HUES48 (cell line): ENCODE measurements at regions not wholly inside any gene's neighbourhood (a gene's known extent, or its start where the extent isn't known, plus 50 kb on each side); places are given as distances from the start of the nearest gene placed in this dataset.

Experiments used
- H3K27ac ChIP-seq: one replicate; pipeline ENCODE4 v1.7.0; 2013; ENCODE audit warnings: low read depth, low read length, inconsistent platforms
- H3K27me3 ChIP-seq: 2 replicates; pipeline ENCODE4 v1.6.1; 2013; ENCODE audit warnings: mild to moderate bottlenecking, low read length; ENCODE audit not compliant: control insufficient read depth, insufficient read depth
- H3K36me3 ChIP-seq: 2 replicates; pipeline ENCODE4 v1.6.1; 2013; ENCODE audit warnings: low read length; ENCODE audit not compliant: control insufficient read depth, insufficient read depth
- H3K4me1 ChIP-seq: 2 replicates; pipeline ENCODE4 v1.6.1; 2013; ENCODE audit warnings: mild to moderate bottlenecking, low read length; ENCODE audit not compliant: control insufficient read depth, insufficient read depth
- H3K4me3 ChIP-seq: 2 replicates; pipeline ENCODE4 v1.5.1; 2013; ENCODE audit warnings: mild to moderate bottlenecking, low read depth, low read length
- H3K9ac ChIP-seq: 2 replicates; pipeline ENCODE4 v1.6.1; 2013; ENCODE audit warnings: mild to moderate bottlenecking, low read depth, low read length, moderate library complexity
- H3K9me3 ChIP-seq: 2 replicates; pipeline ENCODE4 v1.6.1; 2013; ENCODE audit warnings: low read length; ENCODE audit not compliant: control insufficient read depth, insufficient read depth

DNA sequence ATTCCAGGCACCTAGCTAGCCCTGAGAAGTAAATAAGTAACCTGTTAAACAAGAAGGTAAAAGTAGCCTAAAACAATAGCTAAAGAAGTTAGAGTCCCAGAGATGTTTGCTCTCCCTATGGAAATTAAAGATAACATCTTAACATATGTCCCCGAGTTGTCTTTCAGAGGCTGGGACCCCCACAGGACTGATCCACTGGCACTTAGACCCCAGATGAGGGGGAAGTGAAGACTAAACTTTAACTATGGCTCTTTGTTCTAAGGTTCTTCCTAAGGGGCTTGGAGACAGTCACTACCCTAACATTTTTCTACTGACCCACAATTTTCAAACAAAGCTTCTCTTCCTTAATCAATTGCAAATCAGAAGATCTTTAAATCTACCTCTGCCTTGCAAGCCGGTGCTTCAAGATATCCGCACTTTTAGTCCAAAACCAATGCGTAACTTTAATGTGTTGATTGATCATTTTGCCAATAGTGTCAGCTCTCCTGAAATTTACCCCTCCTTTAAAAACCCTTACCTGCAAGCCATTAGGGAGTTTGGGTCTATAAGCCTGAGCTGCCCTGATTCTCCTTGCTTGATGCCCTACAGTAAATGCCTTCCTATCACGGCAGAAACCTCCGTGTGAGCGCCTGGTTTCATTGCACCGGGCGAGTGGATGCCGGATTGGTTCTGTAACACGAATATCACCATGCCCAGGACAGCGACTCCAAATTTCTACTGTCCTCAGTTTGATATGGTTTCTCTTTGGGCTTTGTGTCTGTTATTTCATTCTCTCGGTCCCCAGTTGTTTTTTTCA is 404.4 kb downstream of the SIPA1L2 start:
- Histone ChIP-seq H3K4me1 (peaks cover 37% of the 10 kb centered on the region), H3K27me3 (peaks cover 78% of the 10 kb centered on the region), H3K9me3 (no peaks in the 10 kb centered on the region), H3K4me3 (peak overlapping the region; percentile 26; the same call in 1 of the 2 replicates), H3K9ac (no peak overlapping the region), H3K27ac (peak overlapping the region; percentile 73), H3K36me3 (no peaks in the 10 kb centered on the region)

DNA sequence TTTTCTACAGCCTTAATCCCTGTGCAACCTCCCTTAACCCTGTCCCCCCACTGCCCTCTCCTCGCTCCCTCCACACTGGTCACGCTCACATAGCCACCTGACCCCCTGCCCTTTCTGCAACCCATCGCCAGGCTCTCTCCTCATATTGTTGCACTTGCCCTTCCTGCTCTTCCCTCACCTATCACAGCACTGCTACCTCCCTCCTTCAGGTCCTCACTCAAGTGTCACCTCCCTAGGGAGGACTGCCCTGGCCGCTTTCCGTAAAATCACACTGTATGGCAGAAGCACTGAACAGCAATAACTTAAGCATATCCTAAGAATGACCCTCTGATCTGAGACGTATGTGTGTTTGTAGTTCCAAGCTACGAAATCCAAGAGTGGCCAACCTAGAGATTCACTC is 406.0 kb downstream of the SIPA1L2 start:
- no peak overlapping the region for H3K9ac ChIP-seq
- H3K36me3 ChIP-seq = no peaks in the 10 kb centered on the region
- no peaks in the 10 kb centered on the region for H3K9me3 ChIP-seq
- H3K4me3 ChIP-seq = no peak overlapping the region
- H3K4me1 ChIP-seq = peaks cover 37% of the 10 kb centered on the region
- H3K27me3 ChIP-seq = peaks cover 93% of the 10 kb centered on the region
- H3K27ac ChIP-seq = no peak overlapping the region

DNA sequence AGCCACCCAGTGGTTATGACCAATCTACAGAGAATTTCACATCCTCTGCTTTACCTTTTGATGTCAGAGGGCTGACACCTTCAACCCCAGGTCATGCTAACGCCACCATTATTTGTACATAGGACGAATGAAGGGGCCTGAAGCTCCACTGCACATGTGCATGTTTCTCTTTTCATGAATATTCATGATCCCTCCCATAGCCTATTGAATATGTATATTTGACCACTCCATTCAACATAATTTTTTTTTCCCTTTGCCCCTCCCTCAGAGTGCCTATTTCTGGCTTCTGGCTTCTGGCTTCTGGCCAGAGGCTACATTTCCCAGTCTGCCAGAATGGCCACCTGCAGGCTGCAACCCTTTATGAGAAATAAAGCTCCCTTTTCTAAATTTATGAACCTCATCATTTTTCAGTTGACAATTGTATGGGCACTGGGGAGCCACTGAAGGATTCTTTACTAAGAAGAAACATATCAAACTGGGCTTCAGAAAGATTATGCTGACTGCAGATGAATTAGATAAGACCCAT is 406.7 kb downstream of the SIPA1L2 start:
- no peak overlapping the region for H3K27ac ChIP-seq
- H3K4me3 ChIP-seq = no peak overlapping the region
- no peaks in the 10 kb centered on the region for H3K9me3 ChIP-seq
- peaks cover 37% of the 10 kb centered on the region for H3K4me1 ChIP-seq
- no peak overlapping the region for H3K9ac ChIP-seq
- H3K27me3 ChIP-seq = peaks cover 93% of the 10 kb centered on the region
- no peaks in the 10 kb centered on the region for H3K36me3 ChIP-seq

DNA sequence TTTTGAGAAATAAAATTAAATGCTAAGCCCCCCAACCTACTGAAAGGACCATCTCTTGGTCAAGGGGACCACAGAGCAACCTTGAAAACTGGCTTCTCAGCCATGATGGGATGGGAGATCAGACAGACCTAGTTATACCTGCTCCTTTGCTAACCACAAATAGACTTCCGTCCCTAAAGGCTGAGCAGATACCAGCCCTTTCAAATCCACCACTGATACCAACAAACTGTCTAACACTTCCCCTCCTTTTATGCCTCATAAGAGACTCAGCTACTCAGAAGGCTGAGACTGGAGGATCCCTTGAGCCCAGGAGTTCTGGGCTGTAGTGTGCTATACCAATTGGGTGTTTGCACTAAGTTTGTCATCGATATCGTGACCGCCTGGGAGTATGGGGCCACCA is 407.3 kb downstream of the SIPA1L2 start:
- no peaks in the 10 kb centered on the region for H3K9me3 ChIP-seq
- no peak overlapping the region for H3K4me3 ChIP-seq
- no peaks in the 10 kb centered on the region for H3K36me3 ChIP-seq
- peaks cover 32% of the 10 kb centered on the region for H3K4me1 ChIP-seq
- no peak overlapping the region for H3K9ac ChIP-seq
- H3K27me3 ChIP-seq = peaks cover 92% of the 10 kb centered on the region
- no peak overlapping the region for H3K27ac ChIP-seq

DNA sequence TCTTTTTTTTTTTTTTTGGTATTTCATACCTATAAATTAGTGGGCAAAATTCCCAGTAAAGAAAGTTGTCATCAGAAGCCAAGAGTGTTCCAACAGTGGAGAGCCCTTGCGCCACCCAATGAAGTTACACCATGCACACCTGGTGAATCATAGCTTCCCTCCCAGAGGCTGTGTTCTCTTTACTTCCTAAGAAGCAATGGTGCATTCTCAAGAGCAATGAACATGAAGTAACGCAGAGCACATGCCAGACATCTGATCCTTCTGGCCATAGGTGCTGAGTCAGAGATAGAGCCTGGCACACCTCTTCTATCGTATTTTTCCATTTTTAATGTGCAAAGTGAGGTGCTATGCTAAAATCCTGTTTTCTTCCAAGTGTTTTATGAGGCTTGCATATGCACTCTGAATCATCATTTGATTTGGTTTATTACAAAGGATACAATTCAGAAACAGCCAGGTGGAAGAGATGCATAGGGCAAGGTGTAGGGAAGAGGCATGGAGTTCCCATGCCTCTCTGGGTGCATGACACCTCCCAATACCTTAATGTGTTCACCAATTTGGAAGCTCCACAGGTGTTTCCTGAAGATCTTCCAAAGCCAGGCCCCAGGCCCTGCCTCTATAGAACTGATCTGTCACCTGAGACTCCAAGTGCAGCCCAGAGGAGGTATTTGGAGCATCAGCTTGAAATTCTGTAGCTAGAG is 408.0 kb downstream of the SIPA1L2 start:
- H3K4me3 ChIP-seq = no peak overlapping the region
- H3K27ac ChIP-seq = no peak overlapping the region
- peaks cover 92% of the 10 kb centered on the region for H3K27me3 ChIP-seq
- H3K4me1 ChIP-seq = peaks cover 25% of the 10 kb centered on the region
- H3K36me3 ChIP-seq = no peaks in the 10 kb centered on the region
- H3K9me3 ChIP-seq = no peaks in the 10 kb centered on the region
- H3K9ac ChIP-seq = no peak overlapping the region

DNA sequence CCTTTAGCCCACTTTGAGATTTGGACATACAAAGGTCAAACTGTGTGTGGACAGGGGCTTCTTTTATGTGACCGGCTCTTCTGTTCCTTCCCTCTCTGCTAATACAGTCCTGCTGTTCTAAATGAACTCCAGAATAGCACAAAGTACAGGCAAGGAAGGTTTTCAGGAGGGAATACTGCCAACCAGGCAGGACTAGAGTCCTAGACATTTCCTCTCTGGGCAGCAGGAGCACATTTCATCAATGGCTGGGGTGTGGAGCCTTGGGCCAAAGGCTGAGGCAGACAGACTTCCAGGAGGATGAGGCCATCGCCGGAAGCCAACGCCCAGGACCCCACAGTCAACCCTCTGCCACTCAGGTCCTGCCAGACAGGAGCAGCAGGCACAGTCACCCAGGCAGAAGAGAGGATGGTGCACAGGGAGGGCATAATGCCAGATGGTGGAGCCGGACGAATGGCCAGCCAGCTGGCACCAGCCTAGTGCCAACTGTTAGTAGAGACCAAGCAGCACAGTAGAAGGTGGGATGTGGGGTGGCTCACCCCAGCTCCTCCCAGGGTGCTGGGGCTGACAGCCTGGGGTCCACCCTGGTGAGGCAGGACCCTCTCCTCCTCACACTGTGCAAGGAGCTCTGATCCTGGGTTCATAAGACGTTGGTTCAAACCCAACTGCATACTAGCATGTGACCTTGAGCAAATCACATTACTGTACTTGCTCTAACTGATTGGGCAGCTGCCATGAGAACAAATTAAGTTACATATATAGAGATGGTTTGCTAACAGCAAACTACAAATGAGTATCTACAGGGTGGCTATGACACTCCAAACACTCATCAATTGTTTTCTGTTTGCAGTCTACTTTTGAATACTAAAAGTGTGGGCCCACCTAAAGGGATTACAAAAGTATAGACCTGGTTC is 410.7 kb downstream of the SIPA1L2 start:
- Histone ChIP-seq H3K27me3 (peaks cover 74% of the 10 kb centered on the region), H3K27ac (no peak overlapping the region), H3K4me3 (no peak overlapping the region), H3K9ac (no peak overlapping the region), H3K36me3 (no peaks in the 10 kb centered on the region), H3K4me1 (no peaks in the 10 kb centered on the region), H3K9me3 (no peaks in the 10 kb centered on the region)

DNA sequence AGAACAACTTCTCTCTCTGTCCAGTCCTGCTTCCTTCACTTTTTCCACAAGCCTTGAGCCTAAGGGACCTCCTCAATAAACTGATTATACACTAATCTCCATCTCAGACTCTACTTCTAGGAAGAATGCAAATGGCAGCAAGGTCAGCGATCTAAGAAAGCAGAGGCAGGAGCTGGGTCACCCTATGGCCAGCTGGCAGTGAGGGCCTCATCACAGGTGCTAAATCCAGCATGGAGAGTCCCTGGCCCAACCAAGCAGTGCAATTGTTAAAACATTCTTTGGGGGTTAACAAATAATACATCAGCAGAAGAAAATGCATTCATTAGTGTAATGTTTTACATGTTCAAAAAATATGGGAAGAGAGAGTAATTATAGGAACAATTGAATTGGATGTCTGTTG is 416.0 kb downstream of the SIPA1L2 start:
- Histone ChIP-seq H3K27ac (no peak overlapping the region), H3K27me3 (peaks cover 27% of the 10 kb centered on the region), H3K4me1 (0 out of 2 replicates have a peak, but pooled peaks cover 3% of the 10 kb centered on the region), H3K4me3 (no peak overlapping the region), H3K9ac (no peak overlapping the region), H3K36me3 (no peaks in the 10 kb centered on the region), H3K9me3 (no peaks in the 10 kb centered on the region)

DNA sequence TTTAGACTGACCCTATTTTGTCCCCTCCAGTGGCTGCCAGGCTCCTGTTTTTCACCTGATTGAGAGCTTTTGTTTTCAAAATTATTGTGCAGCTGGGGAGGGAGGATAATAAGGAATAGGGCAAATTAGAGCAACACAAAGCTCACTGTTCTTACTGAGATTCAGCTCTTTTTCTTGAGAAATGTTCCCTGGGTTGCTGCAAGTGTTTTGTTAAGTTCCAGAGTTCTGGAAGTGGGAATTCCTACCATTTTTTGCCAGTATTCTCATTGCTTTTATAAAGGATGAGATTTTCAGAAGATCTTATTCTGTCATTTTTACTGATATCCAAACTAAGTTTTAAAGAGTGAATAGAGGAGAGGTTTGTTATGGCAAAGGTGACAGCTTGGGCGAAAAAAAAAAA is 417.7 kb downstream of the SIPA1L2 start:
- Histone ChIP-seq H3K4me3 (no peak overlapping the region), H3K36me3 (no peaks in the 10 kb centered on the region), H3K9ac (no peak overlapping the region), H3K9me3 (no peaks in the 10 kb centered on the region), H3K4me1 (peaks cover 4% of the 10 kb centered on the region; the same call in 1 of the 2 replicates), H3K27me3 (peaks cover 12% of the 10 kb centered on the region; the same call in 1 of the 2 replicates), H3K27ac (no peak overlapping the region)

DNA sequence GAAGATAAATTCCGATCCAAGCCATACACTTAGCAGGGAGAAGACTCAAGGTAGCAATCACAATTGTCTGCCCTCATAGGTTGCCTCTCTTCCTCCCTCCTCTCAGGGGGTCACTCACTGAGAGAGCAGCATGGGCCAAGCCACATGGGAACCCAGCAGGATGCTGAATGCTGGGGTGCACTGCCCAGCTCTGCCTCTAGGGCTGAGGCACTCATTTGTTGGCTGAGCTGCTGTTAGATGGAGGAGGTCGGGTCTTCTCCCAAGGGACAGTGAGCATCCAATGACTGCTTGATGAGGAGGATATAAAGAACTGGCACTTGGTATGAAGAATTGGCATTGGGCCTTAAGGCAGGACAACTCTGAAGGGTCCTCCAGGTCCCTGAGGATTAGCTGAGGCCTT is 418.8 kb downstream of the SIPA1L2 start:
- no peaks in the 10 kb centered on the region for H3K9me3 ChIP-seq
- no peak overlapping the region for H3K27ac ChIP-seq
- no peak overlapping the region for H3K9ac ChIP-seq
- peaks cover 10% of the 10 kb centered on the region; the same call in 1 of the 2 replicates for H3K4me1 ChIP-seq
- no peaks in the 10 kb centered on the region for H3K36me3 ChIP-seq
- peaks cover 8% of the 10 kb centered on the region; the same call in 1 of the 2 replicates for H3K27me3 ChIP-seq
- H3K4me3 ChIP-seq = no peak overlapping the region

DNA sequence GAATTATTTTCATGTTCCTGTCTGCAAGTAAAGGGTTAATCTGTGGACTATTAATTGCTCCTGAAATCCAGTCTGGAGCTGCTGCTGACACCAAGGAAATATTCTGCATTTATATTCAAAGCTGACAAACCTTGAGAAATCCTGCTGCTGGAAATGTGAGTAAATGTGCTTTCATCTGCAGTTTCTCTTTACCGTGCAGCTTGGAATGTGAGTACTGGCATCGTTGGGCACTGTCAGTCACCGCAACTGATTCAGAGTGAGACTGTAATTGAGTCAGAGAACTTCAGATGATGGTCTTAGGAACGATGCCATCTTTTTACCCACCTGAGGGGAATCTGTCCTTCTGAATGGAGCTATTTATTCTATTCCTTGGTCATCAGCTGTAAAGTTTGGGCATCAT is 420.6 kb downstream of the SIPA1L2 start:
- H3K4me3 ChIP-seq = no peak overlapping the region
- peaks cover 10% of the 10 kb centered on the region; the same call in 1 of the 2 replicates for H3K4me1 ChIP-seq
- no peaks in the 10 kb centered on the region for H3K9me3 ChIP-seq

More for the DNA sequence above, 420.6 kb downstream of the SIPA1L2 start:
- Histone ChIP-seq H3K27me3 (peaks cover 4% of the 10 kb centered on the region; the same call in 1 of the 2 replicates), H3K9ac (no peak overlapping the region), H3K27ac (no peak overlapping the region), H3K36me3 (no peaks in the 10 kb centered on the region)
